Neural progenitor cell (in vitro differentiated cells): ENCODE measurements at regions not wholly inside any gene's neighbourhood (a gene's known extent, or its start where the extent isn't known, plus 50 kb on each side); places are given as distances from the start of the nearest gene placed in this dataset.

ENCODE experiments used
- DNase-seq: peaks from one replicate; pipeline ENCODE4 v3.0.0-alpha.2; 2016; ENCODE audit warnings: low spot score
- H2AFZ ChIP-seq: fragments of 200-600 bp; sonication (generic); replicated peaks from 2 replicates; pipeline ENCODE4 v1.6.1; 2016; ENCODE audit warnings: antibody characterized with exemption
- H3F3A ChIP-seq: fragments of 200-600 bp; sonication (generic); 2 replicates; pipeline ENCODE4 v1.6.1; 2016; ENCODE audit warnings: antibody characterized with exemption, low read depth
- H3K27ac ChIP-seq: fragments of 200-600 bp; sonication (generic); 2 replicates; pipeline ENCODE4 v1.5.1; 2016; ENCODE audit warnings: mild to moderate bottlenecking
- H3K27me3 ChIP-seq: fragments of 200-600 bp; sonication (generic); 2 replicates; pipeline ENCODE4 v1.6.1; 2016; ENCODE audit warnings: mild to moderate bottlenecking, moderate library complexity
- H3K36me3 ChIP-seq: fragments of 200-600 bp; sonication (generic); 2 replicates; pipeline ENCODE4 v1.5.1; 2016
- H3K4me1 ChIP-seq: fragments of 200-600 bp; sonication (generic); 2 replicates; pipeline ENCODE4 v1.6.1; 2016; ENCODE audit warnings: mixed run types
- H3K4me2 ChIP-seq: fragments of 200-600 bp; sonication (generic); 2 replicates; pipeline ENCODE4 v1.6.1; 2016
- H3K4me3 ChIP-seq: fragments of 200-600 bp; sonication (generic); 2 replicates; pipeline ENCODE4 v1.5.1; 2016
- H3K79me2 ChIP-seq: fragments of 200-600 bp; sonication (generic); 2 replicates; pipeline ENCODE4 v1.6.1; 2016; ENCODE audit warnings: low read depth
- H3K9ac ChIP-seq: fragments of 200-600 bp; sonication (generic); 2 replicates; pipeline ENCODE4 v1.6.1; 2016
- H3K9me3 ChIP-seq: fragments of 200-600 bp; sonication (generic); 2 replicates; pipeline ENCODE4 v1.5.1; 2016; ENCODE audit warnings: low read depth
- H4K20me1 ChIP-seq: fragments of 200-600 bp; sonication (generic); 2 replicates; pipeline ENCODE4 v1.6.1; 2016; ENCODE audit warnings: low read depth
- H3K27ac Mint-ChIP-seq: 3 replicates; pipeline ENCODE4 v1.8.0; 2021; ENCODE audit warnings: mixed read lengths
- H3K27me3 Mint-ChIP-seq: 2 replicates; pipeline ENCODE4 v1.8.0; 2022; ENCODE audit warnings: low read depth, mild to moderate bottlenecking, inconsistent platforms, moderate library complexity, mixed read lengths; ENCODE audit not compliant: insufficient read depth
- H3K36me3 Mint-ChIP-seq: 3 replicates; pipeline ENCODE4 v1.8.0; 2021; ENCODE audit warnings: mixed read lengths
- H3K4me1 Mint-ChIP-seq: 3 replicates; pipeline ENCODE4 v1.8.0; 2021; ENCODE audit warnings: mixed read lengths
- H3K4me3 Mint-ChIP-seq: 3 replicates; pipeline ENCODE4 v1.8.0; 2021; ENCODE audit warnings: mild to moderate bottlenecking, moderate library complexity, mixed read lengths
- H3K9me3 Mint-ChIP-seq: 3 replicates; pipeline ENCODE4 v1.8.0; 2020; ENCODE audit warnings: mixed read lengths
- EZH2 ChIP-seq: fragments of 200-600 bp; sonication (generic); IDR thresholded peaks from 2 replicates; pipeline ENCODE4 v1.6.1; 2017; ENCODE audit warnings: antibody characterized with exemption, mild to moderate bottlenecking, moderate library complexity
- EZH2phosphoT487 ChIP-seq: fragments of 200-600 bp; sonication (generic); IDR thresholded peaks from 2 replicates; pipeline ENCODE4 v1.6.1; 2017; ENCODE audit warnings: antibody characterized with exemption
- TF ChIP-seq, protein P1 (sequence below): fragments of 200-600 bp; sonication (generic); IDR thresholded peaks from 2 replicates; pipeline ENCODE4 v1.5.1; 2017; ENCODE audit warnings: antibody characterized with exemption, mild to moderate bottlenecking

DNA sequence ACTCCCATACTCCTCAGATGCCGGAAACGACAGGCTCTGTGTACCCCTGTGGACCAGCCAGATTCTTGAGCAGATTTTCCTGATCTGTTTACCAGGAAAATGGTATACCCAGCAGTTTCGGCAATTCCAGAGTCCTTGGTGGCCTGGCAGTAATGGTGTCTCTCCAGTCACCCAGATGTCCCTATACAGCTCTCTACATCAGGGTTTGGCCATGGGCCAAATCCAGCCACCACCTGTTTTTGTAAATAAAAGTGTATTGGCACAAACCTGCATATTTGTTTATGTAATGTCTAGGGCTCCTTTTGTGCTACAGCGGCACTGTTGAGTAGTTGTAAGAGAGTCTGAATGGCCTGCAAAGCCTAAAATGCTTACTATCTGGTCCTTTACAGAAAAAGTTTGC is 491.3 kb downstream of the RPS24 start:
- Histone ChIP-seq H2AFZ (no peak overlapping the region), H3K27ac (no peak overlapping the region), H3K4me2 (no peak overlapping the region), H3K4me1 (no peaks in the 10 kb centered on the region), H3K9me3 (no peaks in the 10 kb centered on the region), H3K9ac (no peak overlapping the region), H3F3A (no peaks in the 10 kb centered on the region), H4K20me1 (no peaks in the 10 kb centered on the region), H3K27me3 (no peaks in the 10 kb centered on the region), H3K36me3 (no peaks in the 10 kb centered on the region), H3K79me2 (no peaks in the 10 kb centered on the region), H3K4me3 (no peak overlapping the region)
- TF ChIP-seq EZH2phosphoT487 (no peak), EZH2 (no peak)
- TF ChIP-seq, protein P1, sequence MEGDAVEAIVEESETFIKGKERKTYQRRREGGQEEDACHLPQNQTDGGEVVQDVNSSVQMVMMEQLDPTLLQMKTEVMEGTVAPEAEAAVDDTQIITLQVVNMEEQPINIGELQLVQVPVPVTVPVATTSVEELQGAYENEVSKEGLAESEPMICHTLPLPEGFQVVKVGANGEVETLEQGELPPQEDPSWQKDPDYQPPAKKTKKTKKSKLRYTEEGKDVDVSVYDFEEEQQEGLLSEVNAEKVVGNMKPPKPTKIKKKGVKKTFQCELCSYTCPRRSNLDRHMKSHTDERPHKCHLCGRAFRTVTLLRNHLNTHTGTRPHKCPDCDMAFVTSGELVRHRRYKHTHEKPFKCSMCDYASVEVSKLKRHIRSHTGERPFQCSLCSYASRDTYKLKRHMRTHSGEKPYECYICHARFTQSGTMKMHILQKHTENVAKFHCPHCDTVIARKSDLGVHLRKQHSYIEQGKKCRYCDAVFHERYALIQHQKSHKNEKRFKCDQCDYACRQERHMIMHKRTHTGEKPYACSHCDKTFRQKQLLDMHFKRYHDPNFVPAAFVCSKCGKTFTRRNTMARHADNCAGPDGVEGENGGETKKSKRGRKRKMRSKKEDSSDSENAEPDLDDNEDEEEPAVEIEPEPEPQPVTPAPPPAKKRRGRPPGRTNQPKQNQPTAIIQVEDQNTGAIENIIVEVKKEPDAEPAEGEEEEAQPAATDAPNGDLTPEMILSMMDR: no peak
- H3K4me1 Mint-ChIP-seq: peaks cover 17% of the 10 kb centered on the region
- H3K36me3 Mint-ChIP-seq: no peaks in the 10 kb centered on the region
- no peak overlapping the region for H3K4me3 Mint-ChIP-seq
- DNase-seq: no peak
- peak overlapping the region; percentile 53 for H3K27ac Mint-ChIP-seq
- no peaks in the 10 kb centered on the region for H3K9me3 Mint-ChIP-seq
- H3K27me3 Mint-ChIP-seq: peaks cover 4% of the 10 kb centered on the region

GRCh38 chr10:78526347-78526746 is 492.7 kb downstream of the RPS24 start:
- H3K9me3 Mint-ChIP-seq: peaks cover under 1% of the 10 kb centered on the region
- H3K27me3 Mint-ChIP-seq: peaks cover 4% of the 10 kb centered on the region
- no peaks in the 10 kb centered on the region for H3K36me3 Mint-ChIP-seq

DNA sequence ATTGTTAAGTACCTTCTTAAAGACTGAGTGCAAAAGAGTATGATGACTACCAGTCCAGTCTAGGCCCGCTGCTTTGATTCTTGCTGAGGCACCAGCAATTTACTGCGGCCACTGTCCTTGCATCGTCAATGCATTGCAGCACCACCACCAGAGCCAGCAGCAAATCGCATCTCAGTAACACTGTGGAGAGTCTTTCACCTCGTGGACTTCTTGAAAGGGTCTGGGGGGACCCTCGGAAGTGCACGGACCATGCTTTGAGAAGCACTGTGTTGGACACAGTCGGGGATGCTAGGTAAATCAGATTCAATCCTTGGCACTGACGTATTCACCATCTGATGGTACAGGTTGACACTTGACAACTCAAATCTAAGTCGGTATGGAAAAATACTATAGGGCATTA is 493.6 kb downstream of the RPS24 start:
- Histone ChIP-seq H4K20me1 (no peaks in the 10 kb centered on the region), H3K79me2 (no peaks in the 10 kb centered on the region), H3K4me1 (no peaks in the 10 kb centered on the region), H2AFZ (peak overlapping the region; percentile 24), H3K36me3 (no peaks in the 10 kb centered on the region), H3K4me2 (no peak overlapping the region), H3K27me3 (no peaks in the 10 kb centered on the region), H3K9ac (no peak overlapping the region), H3K9me3 (no peaks in the 10 kb centered on the region), H3K27ac (no peak overlapping the region), H3K4me3 (no peak overlapping the region), H3F3A (no peaks in the 10 kb centered on the region)
- Mint-ChIP-seq H3K4me3 (no peak overlapping the region), H3K4me1 (peaks cover 13% of the 10 kb centered on the region), H3K36me3 (no peaks in the 10 kb centered on the region), H3K27me3 (peaks cover 5% of the 10 kb centered on the region), H3K9me3 (peaks cover 8% of the 10 kb centered on the region), H3K27ac (no peak overlapping the region)
- no peak for DNase-seq
- TF ChIP-seq EZH2phosphoT487 (no peak), EZH2 (no peak)
- TF ChIP-seq, protein P1: no peak

More at GRCh38 chr10:78526347-78526746, 492.7 kb downstream of the RPS24 start:
- no peak overlapping the region for H3K4me3 Mint-ChIP-seq
- peaks cover 13% of the 10 kb centered on the region for H3K4me1 Mint-ChIP-seq
- no peak overlapping the region for H3K27ac Mint-ChIP-seq
- Histone ChIP-seq H3K79me2 (no peaks in the 10 kb centered on the region), H3K9ac (no peak overlapping the region), H4K20me1 (no peaks in the 10 kb centered on the region), H3K4me2 (no peak overlapping the region), H3K4me1 (no peaks in the 10 kb centered on the region), H3K27me3 (no peaks in the 10 kb centered on the region), H2AFZ (no peak overlapping the region), H3F3A (no peaks in the 10 kb centered on the region), H3K4me3 (no peak overlapping the region), H3K36me3 (no peaks in the 10 kb centered on the region), H3K27ac (no peak overlapping the region), H3K9me3 (no peaks in the 10 kb centered on the region)
- TF ChIP-seq EZH2phosphoT487: no peak
- DNase-seq: no peak

GRCh38 chr10:78528749-78529204 is 495.1 kb downstream of the RPS24 start:
- Histone ChIP-seq H3K4me1 (no peaks in the 10 kb centered on the region), H3K36me3 (no peaks in the 10 kb centered on the region), H3K79me2 (no peaks in the 10 kb centered on the region), H4K20me1 (no peaks in the 10 kb centered on the region), H3F3A (no peaks in the 10 kb centered on the region), H3K27ac (no peak overlapping the region), H3K27me3 (no peaks in the 10 kb centered on the region), H3K9me3 (no peaks in the 10 kb centered on the region), H3K4me3 (no peak overlapping the region), H3K9ac (no peak overlapping the region), H2AFZ (peak overlapping the region; percentile 42), H3K4me2 (no peak overlapping the region)
- H3K4me3 Mint-ChIP-seq: no peak overlapping the region
- peaks cover 16% of the 10 kb centered on the region for H3K4me1 Mint-ChIP-seq
- no peak for DNase-seq
- H3K27me3 Mint-ChIP-seq: peaks cover 5% of the 10 kb centered on the region
- TF ChIP-seq EZH2 (no peak), EZH2phosphoT487 (no peak)
- TF ChIP-seq, protein P1: no peak
- H3K36me3 Mint-ChIP-seq: no peaks in the 10 kb centered on the region
- H3K27ac Mint-ChIP-seq: peak overlapping the region; percentile 40
- peaks cover 10% of the 10 kb centered on the region for H3K9me3 Mint-ChIP-seq
